ENCODE measurements at regions not wholly inside any gene's neighbourhood (a gene's known extent, or its start where the extent isn't known, plus 50 kb on each side); places are given as distances from the start of the nearest gene placed in this dataset.

- Mint-ChIP-seq H3K27me3 (ENCODE audit: low read depth) (no peaks in the 10 kb centered on the region), H3K36me3 (ENCODE audit: low read depth) (no peaks in the 10 kb centered on the region), H3K4me1 (ENCODE audit: low read depth) (peaks cover 9% of the 10 kb centered on the region), H3K27ac (ENCODE audit: unreplicated experiment) (no peak overlapping the region), H3K4me3 (ENCODE audit: unreplicated experiment) (no peak overlapping the region), H3K9me3 (ENCODE audit: low read depth) (peaks cover 6% of the 10 kb centered on the region)
- DNase-seq (ENCODE audit: low spot score), result no peak
- no peak for TF ChIP-seq CTCF (IDR thresholded peaks at IDR 0.05)
Observed at GRCh38 chr10:4006051-4006450, 221.0 kb upstream of the KLF6 start.

GRCh38 chr10:4004990-4005389, 220.0 kb upstream of the KLF6 start:
- Mint-ChIP-seq H3K36me3 (ENCODE audit: low read depth) (peaks cover 3% of the 10 kb centered on the region), H3K27ac (ENCODE audit: unreplicated experiment) (no peak overlapping the region)

GRCh38 chr10:4004144-4004543, 219.1 kb upstream of the KLF6 start:
- Mint-ChIP-seq H3K4me1 (ENCODE audit: low read depth) (peaks cover 9% of the 10 kb centered on the region), H3K27ac (ENCODE audit: unreplicated experiment) (no peak overlapping the region), H3K9me3 (ENCODE audit: low read depth) (peaks cover 14% of the 10 kb centered on the region), H3K27me3 (ENCODE audit: low read depth) (no peaks in the 10 kb centered on the region), H3K4me3 (ENCODE audit: unreplicated experiment) (no peak overlapping the region), H3K36me3 (ENCODE audit: low read depth) (peaks cover 3% of the 10 kb centered on the region)
- no peak for DNase-seq (ENCODE audit: low spot score)
- TF ChIP-seq CTCF (IDR thresholded peaks at IDR 0.05), result no peak

More at GRCh38 chr10:4004990-4005389, 220.0 kb upstream of the KLF6 start:
- no peak for DNase-seq (ENCODE audit: low spot score)
- Mint-ChIP-seq H3K4me3 (ENCODE audit: unreplicated experiment) (no peak overlapping the region), H3K27me3 (ENCODE audit: low read depth) (no peaks in the 10 kb centered on the region), H3K9me3 (ENCODE audit: low read depth) (peaks cover 13% of the 10 kb centered on the region), H3K4me1 (ENCODE audit: low read depth) (peaks cover 9% of the 10 kb centered on the region)
- TF ChIP-seq CTCF (IDR thresholded peaks at IDR 0.05), result no peak

- no peaks in the 10 kb centered on the region for H3K27me3 Mint-ChIP-seq (ENCODE audit: low read depth)
- DNase-seq (ENCODE audit: low spot score), result no peak
- H3K36me3 Mint-ChIP-seq (ENCODE audit: low read depth), result peaks cover 3% of the 10 kb centered on the region
- H3K9me3 Mint-ChIP-seq (ENCODE audit: low read depth), result peaks cover 14% of the 10 kb centered on the region
- no peak overlapping the region for H3K4me3 Mint-ChIP-seq (ENCODE audit: unreplicated experiment)
- no peak overlapping the region for H3K27ac Mint-ChIP-seq (ENCODE audit: unreplicated experiment)
- H3K4me1 Mint-ChIP-seq (ENCODE audit: low read depth), result peaks cover 9% of the 10 kb centered on the region
- no peak for TF ChIP-seq CTCF (IDR thresholded peaks at IDR 0.05)
Observed at GRCh38 chr10:4003348-4003973, 218.5 kb upstream of the KLF6 start.

GRCh38 chr10:4001811-4002210, 216.8 kb upstream of the KLF6 start:
- no peak overlapping the region for H3K4me3 Mint-ChIP-seq (ENCODE audit: unreplicated experiment)
- no peaks in the 10 kb centered on the region for H3K27me3 Mint-ChIP-seq (ENCODE audit: low read depth)
- peaks cover 11% of the 10 kb centered on the region for H3K9me3 Mint-ChIP-seq (ENCODE audit: low read depth)
- TF ChIP-seq CTCF (IDR thresholded peaks at IDR 0.05), result no peak
- no peak overlapping the region for H3K27ac Mint-ChIP-seq (ENCODE audit: unreplicated experiment)
- H3K4me1 Mint-ChIP-seq (ENCODE audit: low read depth), result peaks cover 10% of the 10 kb centered on the region
- DNase-seq (ENCODE audit: low spot score), result no peak
- peaks cover 3% of the 10 kb centered on the region for H3K36me3 Mint-ChIP-seq (ENCODE audit: low read depth)

Measured in chondrocyte (in vitro differentiated cells).